ENCODE measurements at regions not wholly inside any gene's neighbourhood (a gene's known extent, or its start where the extent isn't known, plus 50 kb on each side); places are given as distances from the start of the nearest gene placed in this dataset.

DNA sequence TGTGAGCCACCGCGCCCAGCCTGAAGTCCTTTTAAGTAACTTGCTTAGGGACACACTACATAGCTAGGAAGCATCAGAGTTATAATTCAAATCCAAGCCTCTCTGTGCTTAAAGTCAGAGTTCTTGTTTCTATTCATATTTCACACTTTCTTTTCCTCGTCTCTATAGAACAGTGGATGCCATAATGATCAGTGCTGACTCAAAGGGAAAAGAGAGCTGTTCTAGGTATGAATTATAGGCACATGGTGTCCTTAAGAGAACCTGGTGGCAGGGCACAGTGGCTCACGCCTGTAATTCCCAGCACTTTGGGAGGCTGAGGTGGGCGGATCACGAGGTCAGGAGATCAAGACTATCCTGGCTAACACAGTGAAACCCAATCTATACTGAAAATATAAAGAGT lies 400.2 kb upstream of the DDI1 start:
- TF ChIP-seq EZH2 (IDR thresholded peaks at IDR 0.05; ENCODE audit: insufficient read depth, poor library complexity, severe bottlenecking) (no peak), EZH2phosphoT487 (IDR thresholded peaks at IDR 0.05; ENCODE audit: insufficient read depth, low read depth) (no peak)

All from GM23248 (cell line).